GM12878 (cell line): ENCODE measurements at regions not wholly inside any gene's neighbourhood (a gene's known extent, or its start where the extent isn't known, plus 50 kb on each side); places are given as distances from the start of the nearest gene placed in this dataset.

Experiments
- ATF7 ChIP-seq: fragments of 450-650 bp; IDR thresholded peaks from 2 replicates; pipeline ENCODE4 v1.6.1; 2016; ENCODE audit warnings: low read depth, mild to moderate bottlenecking
- BHLHE40 ChIP-seq, 2 experiments: fragments of 450-650 bp in 1 of 2; IDR thresholded peaks; 2 replicates each; pipeline ENCODE4 v1.6.1; 2011 to 2017; ENCODE audit warnings: low read depth in 2 of 2, borderline replicate concordance in 1 of 2, improper control_type of control experiment in 1 of 2, low read length in 1 of 2, mild to moderate bottlenecking in 1 of 2
- CHD2 ChIP-seq: IDR thresholded peaks from 2 replicates; pipeline ENCODE4 v1.6.1; 2011; ENCODE audit warnings: low read depth, low read length, improper control_type of control experiment, borderline replicate concordance
- CREB1 ChIP-seq: IDR thresholded peaks from 2 replicates; pipeline ENCODE4 v1.6.1; 2012; ENCODE audit warnings: low read depth, mild to moderate bottlenecking, inconsistent platforms
- EP300 ChIP-seq, 2 experiments: fragments of 150-350 bp in 1 of 2; IDR thresholded peaks; 2 replicates each; pipeline ENCODE4 v1.6.1; 2011 to 2012; ENCODE audit warnings: low read depth in 2 of 2, low read length in 2 of 2, borderline replicate concordance in 1 of 2, improper control_type of control experiment in 1 of 2, inconsistent platforms in 1 of 2; ENCODE audit not compliant: control insufficient read depth in 1 of 2
- IKZF1 ChIP-seq: fragments of 450-650 bp; conservative IDR thresholded peaks from 2 replicates; pipeline ENCODE4 v1.6.1; 2017; ENCODE audit warnings: antibody characterized with exemption, mild to moderate bottlenecking
- IKZF2 ChIP-seq, 2 experiments: fragments of 450-650 bp; IDR thresholded peaks; 2 replicates each; pipeline ENCODE4 v1.6.1; 2017; ENCODE audit warnings: mild to moderate bottlenecking in 2 of 2, moderate library complexity in 2 of 2
- LARP7 ChIP-seq: fragments of 450-650 bp; IDR thresholded peaks from 2 replicates; pipeline ENCODE4 v1.6.1; 2017; ENCODE audit warnings: mild to moderate bottlenecking
- MTA2 ChIP-seq: fragments of 450-650 bp; IDR thresholded peaks from 2 replicates; pipeline ENCODE4 v1.6.1; 2016; ENCODE audit warnings: low read depth, mild to moderate bottlenecking, moderate library complexity
- MXI1 ChIP-seq: fragments of 150-350 bp; IDR thresholded peaks from 2 replicates; pipeline ENCODE4 v1.6.1; 2011; ENCODE audit warnings: low read depth, mild to moderate bottlenecking, inconsistent platforms, low read length, improper control_type of control experiment
- MYC ChIP-seq: IDR thresholded peaks from 2 replicates; pipeline ENCODE4 v1.6.1; 2011; ENCODE audit warnings: mild to moderate bottlenecking, low read length, moderate library complexity, inconsistent platforms; ENCODE audit not compliant: insufficient read depth, insufficient replicate concordance, insufficient read length, severe bottlenecking
- NBN ChIP-seq: fragments of 450-650 bp; IDR thresholded peaks from 2 replicates; pipeline ENCODE4 v1.6.1; 2016
- NFYA ChIP-seq: IDR thresholded peaks from 2 replicates; pipeline ENCODE4 v1.6.1; 2011; ENCODE audit warnings: low read depth, mild to moderate bottlenecking, low read length, improper control_type of control experiment, borderline replicate concordance
- NFYB ChIP-seq: IDR thresholded peaks from 2 replicates; pipeline ENCODE4 v1.6.1; 2011; ENCODE audit warnings: low read depth, mild to moderate bottlenecking, low read length, improper control_type of control experiment, moderate library complexity; ENCODE audit not compliant: insufficient read depth
- POU2F2 ChIP-seq: IDR thresholded peaks from 3 replicates; pipeline ENCODE4 v1.6.1; 2011; ENCODE audit warnings: low read depth, mild to moderate bottlenecking, low read length, borderline replicate concordance
- RAD51 ChIP-seq: fragments of 450-650 bp; IDR thresholded peaks from 2 replicates; pipeline ENCODE4 v1.6.1; 2016; ENCODE audit warnings: moderate library complexity, mild to moderate bottlenecking, inconsistent platforms
- RELA ChIP-seq: fragments of 450-650 bp; IDR thresholded peaks from 2 replicates; pipeline ENCODE4 v1.8.0; 2014; ENCODE audit warnings: borderline replicate concordance; ENCODE audit not compliant: partially characterized antibody
- SUZ12 ChIP-seq: fragments of 200-600 bp; sonication (generic); IDR thresholded peaks from one replicate; pipeline ENCODE4 v1.6.1; 2018; ENCODE audit warnings: antibody characterized with exemption, mild to moderate bottlenecking; ENCODE audit not compliant: unreplicated experiment
- TF ChIP-seq, protein P1 (sequence below): fragments of 150-350 bp; IDR thresholded peaks from 2 replicates; pipeline ENCODE4 v1.6.1; 2014; ENCODE audit warnings: mild to moderate bottlenecking, low read depth, low read length
- TF ChIP-seq, protein P2 (sequence below): fragments of 450-650 bp; IDR thresholded peaks from 2 replicates; pipeline ENCODE4 v1.6.1; 2016; ENCODE audit warnings: mild to moderate bottlenecking
- TF ChIP-seq, protein P3 (sequence below): fragments of 450-650 bp; formaldehyde crosslinking; IDR thresholded peaks from 2 replicates; pipeline ENCODE4 v1.4.0; 2022; ENCODE audit warnings: mild to moderate bottlenecking, moderate library complexity
- TF ChIP-seq, protein P4 (sequence below): fragments of 450-650 bp; IDR thresholded peaks from 2 replicates; pipeline ENCODE4 v1.6.1; 2017; ENCODE audit warnings: mild to moderate bottlenecking, low read depth, inconsistent platforms; ENCODE audit not compliant: poor library complexity, severe bottlenecking

DNA sequence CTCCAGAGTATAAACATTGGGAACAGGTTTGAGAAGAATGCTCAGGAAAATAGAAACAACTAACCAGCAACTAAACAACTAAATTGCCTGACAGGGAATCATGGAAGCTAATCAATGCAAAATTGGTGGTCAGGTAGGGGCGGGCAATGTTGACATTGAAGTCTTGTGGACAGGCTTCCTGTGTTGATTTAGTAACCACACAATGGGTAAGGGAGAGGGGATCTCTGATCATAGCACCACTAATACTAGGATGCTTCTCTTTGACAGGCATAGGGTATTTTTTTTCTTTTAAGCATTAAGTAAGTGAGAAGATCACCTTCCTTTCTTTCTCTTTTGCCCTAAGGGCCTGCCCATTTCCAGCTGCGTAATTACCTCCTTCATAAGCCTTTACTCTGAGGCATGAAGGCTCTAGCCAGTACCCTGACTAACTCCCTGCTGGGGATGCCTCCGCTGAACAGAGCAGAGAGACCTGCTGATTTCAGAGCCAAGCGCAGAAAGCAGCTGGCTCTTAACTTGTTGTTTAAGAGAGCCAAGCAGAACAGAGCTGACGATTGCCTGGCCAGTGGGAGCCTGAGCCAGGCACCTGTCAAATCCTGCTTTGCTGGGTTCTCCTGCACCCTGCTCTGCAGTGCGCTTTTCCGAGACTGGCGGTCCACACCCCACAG, 118.7 kb downstream of the BMP2 start (continued):
- TF ChIP-seq RELA (no peak), MYC (no peak), ATF7 (peak; percentile 70; the same call in 1 of the 2 replicates), MTA2 (peak; percentile 63; the same call in 1 of the 2 replicates), NFYB (no peak), RAD51 (no peak), MXI1 (no peak), IKZF1 (peak; percentile 54; the same call in 1 of the 2 replicates), NFYA (no peak), SUZ12 (no peak), EP300 (IDR thresholded peaks at IDR 0.05; ENCODE audit: borderline replicate concordance in 1 of 2, control insufficient read depth in 1 of 2, low read depth in 2 of 2, low read length in 2 of 2) (peak in 1 of 2 experiments; percentile 26; a peak in 1 of 4 replicates), CHD2 (no peak), IKZF2 (IDR thresholded peaks at IDR 0.05) (peak; percentile 50; a peak in 2 of 4 replicates), LARP7 (no peak), NBN (peak; percentile 35; the same call in 1 of the 2 replicates), POU2F2 (no peak), BHLHE40 (IDR thresholded peaks at IDR 0.05; ENCODE audit: borderline replicate concordance in 1 of 2, low read depth in 2 of 2, low read length in 1 of 2) (no peak), CREB1 (no peak)
- TF ChIP-seq, protein P1, sequence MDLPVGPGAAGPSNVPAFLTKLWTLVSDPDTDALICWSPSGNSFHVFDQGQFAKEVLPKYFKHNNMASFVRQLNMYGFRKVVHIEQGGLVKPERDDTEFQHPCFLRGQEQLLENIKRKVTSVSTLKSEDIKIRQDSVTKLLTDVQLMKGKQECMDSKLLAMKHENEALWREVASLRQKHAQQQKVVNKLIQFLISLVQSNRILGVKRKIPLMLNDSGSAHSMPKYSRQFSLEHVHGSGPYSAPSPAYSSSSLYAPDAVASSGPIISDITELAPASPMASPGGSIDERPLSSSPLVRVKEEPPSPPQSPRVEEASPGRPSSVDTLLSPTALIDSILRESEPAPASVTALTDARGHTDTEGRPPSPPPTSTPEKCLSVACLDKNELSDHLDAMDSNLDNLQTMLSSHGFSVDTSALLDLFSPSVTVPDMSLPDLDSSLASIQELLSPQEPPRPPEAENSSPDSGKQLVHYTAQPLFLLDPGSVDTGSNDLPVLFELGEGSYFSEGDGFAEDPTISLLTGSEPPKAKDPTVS: no peak
- TF ChIP-seq, protein P2, sequence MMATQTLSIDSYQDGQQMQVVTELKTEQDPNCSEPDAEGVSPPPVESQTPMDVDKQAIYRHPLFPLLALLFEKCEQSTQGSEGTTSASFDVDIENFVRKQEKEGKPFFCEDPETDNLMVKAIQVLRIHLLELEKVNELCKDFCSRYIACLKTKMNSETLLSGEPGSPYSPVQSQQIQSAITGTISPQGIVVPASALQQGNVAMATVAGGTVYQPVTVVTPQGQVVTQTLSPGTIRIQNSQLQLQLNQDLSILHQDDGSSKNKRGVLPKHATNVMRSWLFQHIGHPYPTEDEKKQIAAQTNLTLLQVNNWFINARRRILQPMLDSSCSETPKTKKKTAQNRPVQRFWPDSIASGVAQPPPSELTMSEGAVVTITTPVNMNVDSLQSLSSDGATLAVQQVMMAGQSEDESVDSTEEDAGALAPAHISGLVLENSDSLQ: peak; percentile 64
- TF ChIP-seq, protein P3, sequence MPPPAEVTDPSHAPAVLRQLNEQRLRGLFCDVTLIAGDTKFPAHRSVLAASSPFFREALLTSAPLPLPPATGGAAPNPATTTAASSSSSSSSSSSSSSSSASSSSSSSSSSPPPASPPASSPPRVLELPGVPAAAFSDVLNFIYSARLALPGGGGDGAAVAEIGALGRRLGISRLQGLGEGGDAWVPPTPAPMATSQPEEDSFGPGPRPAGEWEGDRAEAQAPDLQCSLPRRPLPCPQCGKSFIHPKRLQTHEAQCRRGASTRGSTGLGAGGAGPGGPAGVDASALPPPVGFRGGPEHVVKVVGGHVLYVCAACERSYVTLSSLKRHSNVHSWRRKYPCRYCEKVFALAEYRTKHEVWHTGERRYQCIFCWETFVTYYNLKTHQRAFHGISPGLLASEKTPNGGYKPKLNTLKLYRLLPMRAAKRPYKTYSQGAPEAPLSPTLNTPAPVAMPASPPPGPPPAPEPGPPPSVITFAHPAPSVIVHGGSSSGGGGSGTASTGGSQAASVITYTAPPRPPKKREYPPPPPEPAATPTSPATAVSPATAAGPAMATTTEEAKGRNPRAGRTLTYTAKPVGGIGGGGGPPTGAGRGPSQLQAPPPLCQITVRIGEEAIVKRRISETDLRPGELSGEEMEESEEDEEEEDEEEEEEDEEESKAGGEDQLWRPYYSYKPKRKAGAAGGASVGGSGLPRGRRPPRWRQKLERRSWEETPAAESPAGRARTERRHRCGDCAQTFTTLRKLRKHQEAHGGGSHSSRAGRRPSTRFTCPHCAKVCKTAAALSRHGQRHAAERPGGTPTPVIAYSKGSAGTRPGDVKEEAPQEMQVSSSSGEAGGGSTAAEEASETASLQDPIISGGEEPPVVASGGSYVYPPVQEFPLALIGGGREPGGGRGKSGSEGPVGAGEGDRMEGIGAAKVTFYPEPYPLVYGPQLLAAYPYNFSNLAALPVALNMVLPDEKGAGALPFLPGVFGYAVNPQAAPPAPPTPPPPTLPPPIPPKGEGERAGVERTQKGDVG: no peak
- TF ChIP-seq, protein P4, sequence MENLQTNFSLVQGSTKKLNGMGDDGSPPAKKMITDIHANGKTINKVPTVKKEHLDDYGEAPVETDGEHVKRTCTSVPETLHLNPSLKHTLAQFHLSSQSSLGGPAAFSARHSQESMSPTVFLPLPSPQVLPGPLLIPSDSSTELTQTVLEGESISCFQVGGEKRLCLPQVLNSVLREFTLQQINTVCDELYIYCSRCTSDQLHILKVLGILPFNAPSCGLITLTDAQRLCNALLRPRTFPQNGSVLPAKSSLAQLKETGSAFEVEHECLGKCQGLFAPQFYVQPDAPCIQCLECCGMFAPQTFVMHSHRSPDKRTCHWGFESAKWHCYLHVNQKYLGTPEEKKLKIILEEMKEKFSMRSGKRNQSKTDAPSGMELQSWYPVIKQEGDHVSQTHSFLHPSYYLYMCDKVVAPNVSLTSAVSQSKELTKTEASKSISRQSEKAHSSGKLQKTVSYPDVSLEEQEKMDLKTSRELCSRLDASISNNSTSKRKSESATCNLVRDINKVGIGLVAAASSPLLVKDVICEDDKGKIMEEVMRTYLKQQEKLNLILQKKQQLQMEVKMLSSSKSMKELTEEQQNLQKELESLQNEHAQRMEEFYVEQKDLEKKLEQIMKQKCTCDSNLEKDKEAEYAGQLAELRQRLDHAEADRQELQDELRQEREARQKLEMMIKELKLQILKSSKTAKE: no peak
